Endodermal cell (in vitro differentiated cells): ENCODE measurements at regions not wholly inside any gene's neighbourhood (a gene's known extent, or its start where the extent isn't known, plus 50 kb on each side); places are given as distances from the start of the nearest gene placed in this dataset.

Experiments
- DNase-seq: peaks from one replicate; pipeline ENCODE4 v3.0.0-alpha.2; 2017
- H3K27ac ChIP-seq: 2 replicates; pipeline ENCODE4 v1.5.1; 2013; ENCODE audit warnings: mild to moderate bottlenecking, low read depth, low read length, moderate library complexity
- H3K27me3 ChIP-seq: 2 replicates; pipeline ENCODE4 v1.6.1; 2013; ENCODE audit warnings: mild to moderate bottlenecking, low read length, moderate library complexity; ENCODE audit not compliant: insufficient read depth, control insufficient read depth, poor library complexity, severe bottlenecking
- H3K36me3 ChIP-seq: 2 replicates; pipeline ENCODE4 v1.7.0; 2013; ENCODE audit warnings: mild to moderate bottlenecking, low read length, moderate library complexity; ENCODE audit not compliant: control insufficient read depth, insufficient read depth
- H3K4me1 ChIP-seq: one replicate; pipeline ENCODE4 v1.7.0; 2013; ENCODE audit warnings: low read length; ENCODE audit not compliant: control insufficient read depth, insufficient read depth
- H3K4me3 ChIP-seq: 2 replicates; pipeline ENCODE4 v1.5.1; 2013; ENCODE audit warnings: mild to moderate bottlenecking, low read length, moderate library complexity
- H3K9ac ChIP-seq: 2 replicates; pipeline ENCODE4 v1.6.1; 2013; ENCODE audit warnings: mild to moderate bottlenecking, low read length, moderate library complexity; ENCODE audit not compliant: poor library complexity, severe bottlenecking; ENCODE audit errors: extremely low read depth
- H3K9me3 ChIP-seq: 2 replicates; pipeline ENCODE4 v1.6.1; 2013; ENCODE audit warnings: mild to moderate bottlenecking, low read length, moderate library complexity; ENCODE audit not compliant: control insufficient read depth
- H3K27ac Mint-ChIP-seq: 2 replicates; pipeline ENCODE4 v1.8.0; 2020; ENCODE audit warnings: mixed read lengths
- H3K27me3 Mint-ChIP-seq: 2 replicates; pipeline ENCODE4 v1.8.0; 2021; ENCODE audit warnings: mild to moderate bottlenecking, mixed read lengths; ENCODE audit not compliant: insufficient read depth
- H3K36me3 Mint-ChIP-seq: 2 replicates; pipeline ENCODE4 v1.8.0; 2020; ENCODE audit warnings: low read depth, mixed read lengths
- H3K4me1 Mint-ChIP-seq: 2 replicates; pipeline ENCODE4 v1.8.0; 2020; ENCODE audit warnings: mixed read lengths
- H3K4me3 Mint-ChIP-seq: 2 replicates; pipeline ENCODE4 v1.8.0; 2020; ENCODE audit warnings: mild to moderate bottlenecking, moderate library complexity, mixed read lengths
- H3K9me3 Mint-ChIP-seq: 2 replicates; pipeline ENCODE4 v1.8.0; 2020; ENCODE audit warnings: mild to moderate bottlenecking, mixed read lengths
- WGBS, 2 experiments: methylation state at CpG; one replicate each; pipeline versions ENCODE4 v1.1.5 to v1.1.7; 2013; ENCODE audit warnings: missing lambda C conversion rate in 2 of 2, mixed read lengths in 1 of 2; ENCODE audit not compliant: insufficient coverage in 1 of 2, insufficient read length in 1 of 2; 5-methylcytosine and 5-hydroxymethylcytosine counted together
- TF ChIP-seq, protein P1 (sequence below): fragments of 200-600 bp; sonication (generic); conservative IDR thresholded peaks from 2 replicates; pipeline ENCODE4 v1.5.0; 2021; ENCODE audit warnings: antibody characterized with exemption, mild to moderate bottlenecking

DNA sequence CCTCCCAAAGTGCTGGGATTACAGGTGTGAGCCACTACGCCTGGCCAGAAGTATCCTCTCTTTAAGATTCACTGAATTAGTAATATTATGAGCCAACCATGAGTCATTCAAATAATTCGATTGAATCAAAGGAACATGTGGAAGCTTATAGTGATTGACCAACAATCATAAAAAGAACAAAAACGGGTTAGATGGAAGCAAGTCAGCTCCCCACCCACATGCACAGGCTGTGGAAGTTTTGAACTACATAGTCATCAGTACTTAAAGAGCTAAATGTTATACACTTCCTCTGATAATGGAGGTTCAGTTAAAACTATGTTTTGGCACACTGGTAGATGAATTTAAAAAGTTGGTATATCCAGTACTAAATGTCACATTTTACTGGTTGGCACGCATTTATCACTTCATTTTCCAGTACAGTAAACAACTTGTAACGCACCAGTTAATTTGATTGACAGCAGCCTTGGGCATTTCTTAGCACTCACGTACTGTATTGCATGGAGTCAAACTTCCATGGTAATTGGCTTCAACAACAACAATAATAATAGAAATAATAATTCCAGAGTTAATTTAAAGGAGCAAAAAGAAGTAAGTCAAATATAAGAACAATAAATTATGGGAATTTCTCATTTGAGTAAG is 1107.3 kb upstream of the MAP3K7 start:
- no peaks in the 10 kb centered on the region for H3K9me3 Mint-ChIP-seq
- WGBS, 2 experiments = 93 to 94% methylated on average over 4 to 6 of the region's 6 CpGs
- Histone ChIP-seq H3K27ac (no peak overlapping the region), H3K9ac (no peak overlapping the region), H3K4me3 (no peak overlapping the region), H3K27me3 (no peaks in the 10 kb centered on the region), H3K4me1 (no peaks in the 10 kb centered on the region), H3K9me3 (no peaks in the 10 kb centered on the region), H3K36me3 (no peaks in the 10 kb centered on the region)
- H3K36me3 Mint-ChIP-seq = no peaks in the 10 kb centered on the region
- no peak overlapping the region for H3K27ac Mint-ChIP-seq
- no peaks in the 10 kb centered on the region for H3K4me1 Mint-ChIP-seq
- TF ChIP-seq, protein P1, sequence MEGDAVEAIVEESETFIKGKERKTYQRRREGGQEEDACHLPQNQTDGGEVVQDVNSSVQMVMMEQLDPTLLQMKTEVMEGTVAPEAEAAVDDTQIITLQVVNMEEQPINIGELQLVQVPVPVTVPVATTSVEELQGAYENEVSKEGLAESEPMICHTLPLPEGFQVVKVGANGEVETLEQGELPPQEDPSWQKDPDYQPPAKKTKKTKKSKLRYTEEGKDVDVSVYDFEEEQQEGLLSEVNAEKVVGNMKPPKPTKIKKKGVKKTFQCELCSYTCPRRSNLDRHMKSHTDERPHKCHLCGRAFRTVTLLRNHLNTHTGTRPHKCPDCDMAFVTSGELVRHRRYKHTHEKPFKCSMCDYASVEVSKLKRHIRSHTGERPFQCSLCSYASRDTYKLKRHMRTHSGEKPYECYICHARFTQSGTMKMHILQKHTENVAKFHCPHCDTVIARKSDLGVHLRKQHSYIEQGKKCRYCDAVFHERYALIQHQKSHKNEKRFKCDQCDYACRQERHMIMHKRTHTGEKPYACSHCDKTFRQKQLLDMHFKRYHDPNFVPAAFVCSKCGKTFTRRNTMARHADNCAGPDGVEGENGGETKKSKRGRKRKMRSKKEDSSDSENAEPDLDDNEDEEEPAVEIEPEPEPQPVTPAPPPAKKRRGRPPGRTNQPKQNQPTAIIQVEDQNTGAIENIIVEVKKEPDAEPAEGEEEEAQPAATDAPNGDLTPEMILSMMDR = no peak
- no peak for DNase-seq
- H3K4me3 Mint-ChIP-seq = no peak overlapping the region
- H3K27me3 Mint-ChIP-seq = no peaks in the 10 kb centered on the region

- no peak for DNase-seq
- no peak overlapping the region for H3K27ac ChIP-seq
- H3K9ac ChIP-seq = no peak overlapping the region
- H3K4me1 Mint-ChIP-seq = no peaks in the 10 kb centered on the region
- no peaks in the 10 kb centered on the region for H3K9me3 Mint-ChIP-seq
- H3K36me3 ChIP-seq = no peaks in the 10 kb centered on the region
- H3K27ac Mint-ChIP-seq = no peak overlapping the region
- H3K36me3 Mint-ChIP-seq = no peaks in the 10 kb centered on the region
- H3K27me3 Mint-ChIP-seq = no peaks in the 10 kb centered on the region
- H3K4me3 ChIP-seq = no peak overlapping the region
- TF ChIP-seq, protein P1 = no peak
- H3K9me3 ChIP-seq = no peaks in the 10 kb centered on the region
- H3K4me1 ChIP-seq = no peaks in the 10 kb centered on the region
- no peak overlapping the region for H3K4me3 Mint-ChIP-seq
- no peaks in the 10 kb centered on the region for H3K27me3 ChIP-seq
- WGBS, 2 experiments = 90 to 93% methylated on average over 5 to 6 of the region's 6 CpGs
These were observed 1104.6 kb upstream of the MAP3K7 start for GRCh38 chr6:91691449-91691848.

- no peaks in the 10 kb centered on the region for H3K36me3 Mint-ChIP-seq
- no peaks in the 10 kb centered on the region for H3K4me1 Mint-ChIP-seq
- Histone ChIP-seq H3K4me3 (no peak overlapping the region), H3K27me3 (no peaks in the 10 kb centered on the region), H3K9ac (no peak overlapping the region), H3K36me3 (no peaks in the 10 kb centered on the region), H3K27ac (no peak overlapping the region), H3K9me3 (no peaks in the 10 kb centered on the region), H3K4me1 (no peaks in the 10 kb centered on the region)
- no peak overlapping the region for H3K4me3 Mint-ChIP-seq
- 88 to 90% methylated on average over 2 to 4 of the region's 4 CpGs for WGBS, 2 experiments
- H3K9me3 Mint-ChIP-seq = no peaks in the 10 kb centered on the region
- H3K27ac Mint-ChIP-seq = no peak overlapping the region
- H3K27me3 Mint-ChIP-seq = no peaks in the 10 kb centered on the region
- DNase-seq = no peak
- TF ChIP-seq, protein P1 = no peak
These were observed 1096.4 kb upstream of the MAP3K7 start for GRCh38 chr6:91683240-91683639.
